ENCODE measurements at regions not wholly inside any gene's neighbourhood (a gene's known extent, or its start where the extent isn't known, plus 50 kb on each side); places are given as distances from the start of the nearest gene placed in this dataset.

DNA sequence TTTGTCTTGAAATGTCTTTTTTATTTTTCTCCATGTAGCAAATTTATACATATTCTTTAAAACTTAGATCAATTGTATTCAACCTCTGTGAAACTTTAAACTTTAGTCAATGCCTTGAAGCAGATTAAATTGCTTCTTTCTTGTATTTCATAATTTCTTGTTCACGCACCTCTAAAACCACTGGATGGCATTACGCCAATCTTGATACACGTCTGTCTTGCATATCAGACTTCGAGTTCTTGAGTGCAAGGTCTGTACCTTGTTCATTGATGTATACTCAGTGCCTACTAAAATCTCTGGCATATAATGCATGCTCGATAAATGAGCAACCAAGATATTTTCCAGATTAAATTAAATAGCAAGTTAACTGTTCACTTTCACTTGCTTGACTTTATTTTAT is 236.8 kb downstream of the CASP12 start:
- Histone ChIP-seq H3K9ac (ENCODE audit: low read length) (no peak overlapping the region), H2AFZ (ENCODE audit: low read length) (no peak overlapping the region), H3K79me2 (ENCODE audit: low read length) (no peaks in the 10 kb centered on the region), H3F3A (ENCODE audit: insufficient read depth, low read length) (no peaks in the 10 kb centered on the region), H3K36me3 (replicated peaks; ENCODE audit: insufficient read depth, low read length) (no peaks in the 10 kb centered on the region), H3K27me3 (replicated peaks; ENCODE audit: insufficient read depth, low read length) (no peaks in the 10 kb centered on the region), H3K4me1 (ENCODE audit: low read length) (no peaks in the 10 kb centered on the region), H4K20me1 (ENCODE audit: insufficient read depth, low read length) (no peaks in the 10 kb centered on the region), H3K4me2 (ENCODE audit: low read depth, low read length) (no peak overlapping the region), H3K9me3 (replicated peaks; ENCODE audit: insufficient read depth, low read length) (no peaks in the 10 kb centered on the region), H3K4me3 (ENCODE audit: low read length) (no peak overlapping the region), H3K9me2 (replicated peaks; ENCODE audit: insufficient read depth, low read length) (no peaks in the 10 kb centered on the region), H3K27ac (ENCODE audit: low read length) (no peak overlapping the region)
- no peak for DNase-seq
- TF ChIP-seq EZH2 (optimal IDR thresholded peaks at IDR 0.05; ENCODE audit: low read depth, low read length) (no peak), EZH2phosphoT487 (IDR thresholded peaks at IDR 0.05; ENCODE audit: low read length) (no peak)
- TF ChIP-seq, protein P1, sequence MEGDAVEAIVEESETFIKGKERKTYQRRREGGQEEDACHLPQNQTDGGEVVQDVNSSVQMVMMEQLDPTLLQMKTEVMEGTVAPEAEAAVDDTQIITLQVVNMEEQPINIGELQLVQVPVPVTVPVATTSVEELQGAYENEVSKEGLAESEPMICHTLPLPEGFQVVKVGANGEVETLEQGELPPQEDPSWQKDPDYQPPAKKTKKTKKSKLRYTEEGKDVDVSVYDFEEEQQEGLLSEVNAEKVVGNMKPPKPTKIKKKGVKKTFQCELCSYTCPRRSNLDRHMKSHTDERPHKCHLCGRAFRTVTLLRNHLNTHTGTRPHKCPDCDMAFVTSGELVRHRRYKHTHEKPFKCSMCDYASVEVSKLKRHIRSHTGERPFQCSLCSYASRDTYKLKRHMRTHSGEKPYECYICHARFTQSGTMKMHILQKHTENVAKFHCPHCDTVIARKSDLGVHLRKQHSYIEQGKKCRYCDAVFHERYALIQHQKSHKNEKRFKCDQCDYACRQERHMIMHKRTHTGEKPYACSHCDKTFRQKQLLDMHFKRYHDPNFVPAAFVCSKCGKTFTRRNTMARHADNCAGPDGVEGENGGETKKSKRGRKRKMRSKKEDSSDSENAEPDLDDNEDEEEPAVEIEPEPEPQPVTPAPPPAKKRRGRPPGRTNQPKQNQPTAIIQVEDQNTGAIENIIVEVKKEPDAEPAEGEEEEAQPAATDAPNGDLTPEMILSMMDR (IDR thresholded peaks at IDR 0.05; ENCODE audit: low read length), result no peak

DNA sequence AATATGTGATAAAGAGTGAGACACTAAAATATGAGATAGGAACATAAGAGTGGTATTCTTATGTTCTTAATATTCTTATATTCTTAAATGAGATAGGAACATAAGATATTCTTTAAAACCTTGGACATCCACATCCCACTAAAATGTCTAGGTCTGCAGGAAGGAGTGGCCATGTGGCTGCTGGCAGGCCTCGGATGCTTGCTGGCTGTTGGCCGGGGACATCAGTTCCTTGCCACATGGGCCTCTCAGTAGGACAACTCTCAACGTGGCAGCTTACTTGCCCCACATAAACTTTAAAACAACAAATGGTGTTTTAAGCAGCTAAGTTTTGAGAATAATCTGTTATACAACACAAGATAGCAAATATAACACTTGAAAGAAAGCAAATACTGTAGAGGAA is 240.1 kb downstream of the CASP12 start:
- H2AFZ ChIP-seq (ENCODE audit: low read length), result no peak overlapping the region

DNA sequence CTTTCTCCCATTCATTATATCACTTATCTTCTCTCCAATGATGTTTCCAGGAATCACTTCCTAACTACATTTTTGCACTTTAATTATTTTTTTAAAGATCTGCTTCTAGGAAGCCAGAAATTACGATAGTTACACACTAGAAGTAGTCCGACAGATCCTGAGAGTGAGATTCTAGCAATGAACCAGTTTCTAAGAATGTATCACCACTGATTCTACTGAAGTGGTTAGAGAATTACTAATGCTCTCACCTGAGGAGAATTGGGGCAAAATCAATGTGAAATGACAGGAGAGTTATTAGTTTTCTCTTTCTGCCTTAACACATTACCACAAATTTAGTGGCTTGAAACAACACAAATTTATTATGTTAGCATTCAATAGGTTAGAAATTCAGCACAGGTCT is 241.2 kb downstream of the CASP12 start:
- Histone ChIP-seq H4K20me1 (ENCODE audit: insufficient read depth, low read length) (no peaks in the 10 kb centered on the region), H3K79me2 (ENCODE audit: low read length) (no peaks in the 10 kb centered on the region), H3K27ac (ENCODE audit: low read length) (no peak overlapping the region), H3K9me2 (replicated peaks; ENCODE audit: insufficient read depth, low read length) (no peaks in the 10 kb centered on the region), H3K36me3 (replicated peaks; ENCODE audit: insufficient read depth, low read length) (no peaks in the 10 kb centered on the region), H3K4me1 (ENCODE audit: low read length) (no peaks in the 10 kb centered on the region; the same call in 1 of the 2 replicates), H3K9ac (ENCODE audit: low read length) (no peak overlapping the region), H3K4me3 (ENCODE audit: low read length) (no peak overlapping the region), H3K27me3 (replicated peaks; ENCODE audit: insufficient read depth, low read length) (no peaks in the 10 kb centered on the region), H3F3A (ENCODE audit: insufficient read depth, low read length) (0 out of 2 replicates have a peak, but pooled peaks cover 5% of the 10 kb centered on the region), H2AFZ (ENCODE audit: low read length) (no peak overlapping the region), H3K9me3 (replicated peaks; ENCODE audit: insufficient read depth, low read length) (no peaks in the 10 kb centered on the region), H3K4me2 (ENCODE audit: low read depth, low read length) (no peak overlapping the region)
- DNase-seq, result no peak
- TF ChIP-seq, protein P1 (IDR thresholded peaks at IDR 0.05; ENCODE audit: low read length), result no peak
- TF ChIP-seq EZH2phosphoT487 (IDR thresholded peaks at IDR 0.05; ENCODE audit: low read length) (no peak), EZH2 (optimal IDR thresholded peaks at IDR 0.05; ENCODE audit: low read depth, low read length) (no peak)

More for the DNA sequence above, 240.1 kb downstream of the CASP12 start:
- no peak for DNase-seq
- no peak overlapping the region for H3K4me3 ChIP-seq (ENCODE audit: low read length)
- H3F3A ChIP-seq (ENCODE audit: insufficient read depth, low read length), result 0 out of 2 replicates have a peak, but pooled peaks cover 5% of the 10 kb centered on the region
- H3K4me1 ChIP-seq (ENCODE audit: low read length), result no peaks in the 10 kb centered on the region; the same call in 1 of the 2 replicates
- TF ChIP-seq EZH2 (optimal IDR thresholded peaks at IDR 0.05; ENCODE audit: low read depth, low read length), result no peak
- TF ChIP-seq, protein P1 (IDR thresholded peaks at IDR 0.05; ENCODE audit: low read length), result no peak
- TF ChIP-seq EZH2phosphoT487 (IDR thresholded peaks at IDR 0.05; ENCODE audit: low read length), result no peak
- H3K27ac ChIP-seq (ENCODE audit: low read length), result no peak overlapping the region
- no peaks in the 10 kb centered on the region for H3K79me2 ChIP-seq (ENCODE audit: low read length)
- no peaks in the 10 kb centered on the region for H3K9me3 ChIP-seq (replicated peaks; ENCODE audit: insufficient read depth, low read length)
- H3K9me2 ChIP-seq (replicated peaks; ENCODE audit: insufficient read depth, low read length), result no peaks in the 10 kb centered on the region
- no peaks in the 10 kb centered on the region for H3K36me3 ChIP-seq (replicated peaks; ENCODE audit: insufficient read depth, low read length)
- no peak overlapping the region for H3K4me2 ChIP-seq (ENCODE audit: low read depth, low read length)
- no peaks in the 10 kb centered on the region for H4K20me1 ChIP-seq (ENCODE audit: insufficient read depth, low read length)
- H3K9ac ChIP-seq (ENCODE audit: low read length), result no peak overlapping the region
- no peaks in the 10 kb centered on the region for H3K27me3 ChIP-seq (replicated peaks; ENCODE audit: insufficient read depth, low read length)
